T-helper 17 cell (primary cell): ENCODE measurements at regions not wholly inside any gene's neighbourhood (a gene's known extent, or its start where the extent isn't known, plus 50 kb on each side); places are given as distances from the start of the nearest gene placed in this dataset.

Experiments used
- ATAC-seq: fragments of 150-1000 bp; cut with Tn5 transposase; 2 replicates; pipeline ENCODE4 v1.10.0; 2021; ENCODE audit warnings: mild to moderate bottlenecking, moderate library complexity
- DNase-seq, 3 donors: peaks; one replicate each; pipeline versions ENCODE4 v3.0.0 to v3.0.0-alpha.2; 2020 to 2021
- H3K9me3 ChIP-seq: one replicate; pipeline ENCODE4 v1.7.0; 2013; ENCODE audit warnings: low read length, mild to moderate bottlenecking; ENCODE audit not compliant: control insufficient read depth, poor library complexity, severe bottlenecking
- H3K27ac Mint-ChIP-seq: one replicate; pipeline ENCODE4 v1.8.0; 2022; ENCODE audit warnings: mild to moderate bottlenecking, moderate library complexity, mixed read lengths
- H3K27me3 Mint-ChIP-seq: one replicate; pipeline ENCODE4 v1.8.0; 2022; ENCODE audit warnings: mixed read lengths
- H3K36me3 Mint-ChIP-seq: one replicate; pipeline ENCODE4 v1.8.0; 2022; ENCODE audit warnings: low read depth, mixed read lengths
- H3K4me1 Mint-ChIP-seq: one replicate; pipeline ENCODE4 v1.8.0; 2022; ENCODE audit warnings: mild to moderate bottlenecking, mixed read lengths
- H3K4me3 Mint-ChIP-seq: one replicate; pipeline ENCODE4 v1.8.0; 2022; ENCODE audit warnings: mild to moderate bottlenecking, moderate library complexity, mixed read lengths

DNA sequence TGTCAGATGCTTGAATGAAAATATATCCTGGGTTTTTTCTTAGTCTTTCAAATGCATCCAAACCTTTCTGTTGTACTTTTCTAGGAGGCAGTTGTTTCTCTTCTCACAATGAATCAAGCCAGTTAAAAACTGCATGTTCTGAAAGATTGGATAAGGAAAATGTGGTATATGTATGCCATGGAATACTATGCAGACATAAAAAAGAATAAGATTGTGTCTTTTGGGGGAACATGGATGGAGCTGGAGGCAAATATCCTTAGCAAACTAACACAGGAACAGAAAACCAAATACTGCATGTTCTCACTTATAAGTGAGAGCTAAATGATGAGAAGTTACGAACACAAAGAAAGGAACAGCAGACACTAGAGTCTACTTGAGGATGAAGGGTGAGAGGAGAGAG is 51.7 kb upstream of the MAPK4 start:
- H3K27ac Mint-ChIP-seq, result no peak overlapping the region
- H3K36me3 Mint-ChIP-seq, result no peaks in the 10 kb centered on the region
- no peaks in the 10 kb centered on the region for H3K9me3 ChIP-seq
- ATAC-seq (no peak), DNase-seq (no peak)
- H3K4me3 Mint-ChIP-seq, result no peak overlapping the region
- H3K27me3 Mint-ChIP-seq, result peaks cover 16% of the 10 kb centered on the region
- no peaks in the 10 kb centered on the region for H3K4me1 Mint-ChIP-seq

- Mint-ChIP-seq H3K4me3 (no peak overlapping the region), H3K36me3 (no peaks in the 10 kb centered on the region), H3K27me3 (peaks cover 16% of the 10 kb centered on the region), H3K4me1 (no peaks in the 10 kb centered on the region), H3K27ac (no peak overlapping the region)
- no peaks in the 10 kb centered on the region for H3K9me3 ChIP-seq
- DNase-seq (no peak), ATAC-seq (no peak)
These were observed 50.9 kb upstream of the MAPK4 start for GRCh38 chr18:50509012-50509411.
